NCI-H69 (cell line): ENCODE measurements at regions not wholly inside any gene's neighbourhood (a gene's known extent, or its start where the extent isn't known, plus 50 kb on each side); places are given as distances from the start of the nearest gene placed in this dataset.
"Not testable (repeated sequence)": the region's sequence is repeated elsewhere in the genome, so short reads cannot be mapped to it uniquely, and the experiment has no call there.

Experiments used
- DNase-seq: peaks from one replicate; lab custom pipeline; 2025; lab: John Stamatoyannopoulos, UW

GRCh38 chr9:64016246-64016645 lies 1268.8 kb downstream of the FOXD4L5 start:
- DNase-seq = not testable (repeated sequence)

- no peak for DNase-seq
These were observed 1269.9 kb downstream of the FOXD4L5 start for GRCh38 chr9:64015136-64015535.

GRCh38 chr9:64014386-64015091 lies 1270.5 kb downstream of the FOXD4L5 start:
- DNase-seq = not testable (repeated sequence)

GRCh38 chr9:64013122-64013521 lies 1271.9 kb downstream of the FOXD4L5 start:
- DNase-seq = not testable (repeated sequence)

- not testable (repeated sequence) for DNase-seq
These were observed 1273.0 kb downstream of the FOXD4L5 start for GRCh38 chr9:64012014-64012413.

- DNase-seq = not testable (repeated sequence)
These were observed 1305.3 kb downstream of the FOXD4L5 start for GRCh38 chr9:63979741-63980140.
